Fibroblast of villous mesenchyme (primary cell): ENCODE measurements at regions not wholly inside any gene's neighbourhood (a gene's known extent, or its start where the extent isn't known, plus 50 kb on each side); places are given as distances from the start of the nearest gene placed in this dataset.

Experiments used
- DNase-seq: peaks from one replicate; pipeline ENCODE4 v3.0.0-alpha.2; 2010; ENCODE audit warnings: low read depth
- H3K4me3 ChIP-seq: 2 replicates; pipeline ENCODE4 v1.5.1; 2011; ENCODE audit warnings: low read depth, mild to moderate bottlenecking, low read length
- TF ChIP-seq, protein P1 (sequence below): IDR thresholded peaks from 2 replicates; pipeline ENCODE4 v1.5.1; 2012; ENCODE audit warnings: low read depth, mild to moderate bottlenecking, low read length; ENCODE audit not compliant: insufficient read depth

DNA sequence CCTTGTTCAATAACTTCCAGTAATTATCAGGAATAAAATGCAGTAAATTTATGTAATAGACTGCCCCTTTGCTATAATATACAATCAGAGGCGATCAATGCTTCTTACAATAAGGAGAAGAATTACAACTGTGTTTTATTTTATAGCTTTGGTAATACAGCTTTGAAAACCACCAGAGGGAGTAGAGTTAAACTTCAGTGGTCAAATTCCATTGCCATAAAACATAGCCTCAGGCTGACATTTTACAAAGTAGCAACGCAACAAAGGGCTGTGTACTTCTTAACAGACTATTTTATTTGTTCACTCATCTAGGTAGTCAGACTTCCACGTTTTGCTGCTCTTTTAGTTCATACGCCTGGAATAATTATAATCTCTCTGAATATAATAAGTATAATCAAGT lies 58.5 kb downstream of the TEX13C start:
- TF ChIP-seq, protein P1, sequence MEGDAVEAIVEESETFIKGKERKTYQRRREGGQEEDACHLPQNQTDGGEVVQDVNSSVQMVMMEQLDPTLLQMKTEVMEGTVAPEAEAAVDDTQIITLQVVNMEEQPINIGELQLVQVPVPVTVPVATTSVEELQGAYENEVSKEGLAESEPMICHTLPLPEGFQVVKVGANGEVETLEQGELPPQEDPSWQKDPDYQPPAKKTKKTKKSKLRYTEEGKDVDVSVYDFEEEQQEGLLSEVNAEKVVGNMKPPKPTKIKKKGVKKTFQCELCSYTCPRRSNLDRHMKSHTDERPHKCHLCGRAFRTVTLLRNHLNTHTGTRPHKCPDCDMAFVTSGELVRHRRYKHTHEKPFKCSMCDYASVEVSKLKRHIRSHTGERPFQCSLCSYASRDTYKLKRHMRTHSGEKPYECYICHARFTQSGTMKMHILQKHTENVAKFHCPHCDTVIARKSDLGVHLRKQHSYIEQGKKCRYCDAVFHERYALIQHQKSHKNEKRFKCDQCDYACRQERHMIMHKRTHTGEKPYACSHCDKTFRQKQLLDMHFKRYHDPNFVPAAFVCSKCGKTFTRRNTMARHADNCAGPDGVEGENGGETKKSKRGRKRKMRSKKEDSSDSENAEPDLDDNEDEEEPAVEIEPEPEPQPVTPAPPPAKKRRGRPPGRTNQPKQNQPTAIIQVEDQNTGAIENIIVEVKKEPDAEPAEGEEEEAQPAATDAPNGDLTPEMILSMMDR: no peak
- H3K4me3 ChIP-seq: no peak overlapping the region
- no peak for DNase-seq

DNA sequence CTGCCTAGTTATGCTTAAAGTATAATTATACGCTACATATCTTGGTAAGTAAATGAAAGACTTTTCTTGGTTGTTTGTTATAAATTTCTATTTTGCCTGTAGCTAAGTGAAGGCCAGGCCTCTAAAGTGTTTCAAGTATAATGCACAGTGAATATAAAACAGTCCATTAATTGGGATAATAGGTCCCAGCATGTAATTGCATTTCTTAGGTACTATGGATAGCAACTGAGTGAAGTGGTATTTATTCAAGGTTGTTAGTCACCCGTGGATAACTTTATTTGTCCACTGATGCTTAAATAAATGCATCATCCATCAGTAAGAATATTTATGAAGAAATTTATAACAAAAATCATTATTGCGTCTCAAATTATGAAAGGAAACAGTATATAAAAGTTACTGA lies 59.1 kb downstream of the TEX13C start:
- TF ChIP-seq, protein P1: no peak
- no peak overlapping the region for H3K4me3 ChIP-seq
- no peak for DNase-seq

DNA sequence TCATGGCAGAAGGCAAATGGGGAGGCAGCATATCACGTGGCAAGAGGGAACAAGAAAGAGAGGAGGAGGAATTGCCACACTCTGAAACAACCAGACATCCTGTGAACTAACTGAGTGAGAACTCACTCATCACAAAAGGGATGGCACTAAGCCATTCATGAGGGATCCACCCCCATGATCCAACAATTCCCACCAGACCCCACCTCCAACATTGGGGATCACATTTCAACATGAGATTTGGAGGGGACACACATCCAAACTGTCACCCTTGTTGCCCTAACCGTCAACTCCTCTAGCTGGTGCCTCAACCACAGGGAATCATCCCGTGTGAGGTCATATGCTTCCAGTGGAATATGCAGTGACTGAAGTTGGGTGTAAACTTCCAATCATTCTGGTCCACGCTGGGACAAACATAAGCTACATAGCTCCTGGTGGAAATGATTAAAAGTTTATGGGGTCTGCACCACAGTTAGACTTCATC lies 62.5 kb downstream of the TEX13C start:
- TF ChIP-seq, protein P1: no peak
- no peak for DNase-seq

DNA sequence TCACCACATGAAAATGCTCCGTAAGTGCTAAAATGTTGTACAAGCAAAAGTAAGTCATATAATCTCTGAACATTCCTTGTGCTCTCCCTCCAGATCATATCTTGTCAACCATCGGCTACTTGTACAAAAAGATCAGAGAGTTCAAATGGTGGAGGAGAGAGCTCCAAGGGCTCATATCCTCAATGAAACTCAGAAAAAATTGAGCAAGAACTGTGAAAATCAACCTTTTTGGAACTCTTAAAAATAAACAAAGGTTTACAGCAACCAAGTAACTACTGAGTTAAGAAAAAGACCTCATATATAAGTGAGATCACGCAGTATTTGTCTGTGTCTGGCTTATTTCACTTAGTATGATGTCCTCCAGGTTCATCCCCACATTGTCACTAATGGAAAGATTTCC lies 63.2 kb downstream of the TEX13C start:
- H3K4me3 ChIP-seq: no peak overlapping the region
- TF ChIP-seq, protein P1: no peak
- DNase-seq: no peak

More for the DNA sequence above, 62.5 kb downstream of the TEX13C start:
- H3K4me3 ChIP-seq: no peak overlapping the region

DNA sequence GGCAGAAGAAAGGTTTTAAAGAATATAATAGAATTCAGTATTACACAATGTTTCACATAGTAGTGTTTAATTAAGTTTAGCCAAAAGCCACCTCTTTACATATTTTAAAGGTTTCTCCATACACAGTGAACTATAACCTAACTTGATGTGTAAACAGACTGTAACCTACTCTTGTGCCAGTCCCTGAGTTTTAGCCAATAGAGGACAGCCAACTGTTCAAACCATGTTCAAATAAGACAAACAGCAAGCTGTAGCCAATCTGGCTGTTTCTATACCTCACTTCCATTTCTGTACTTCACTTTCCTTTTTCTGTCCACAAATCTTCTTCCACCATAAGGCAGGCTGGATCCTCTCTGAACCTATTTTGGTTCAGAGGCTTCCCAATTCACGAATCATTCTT lies 65.2 kb downstream of the TEX13C start:
- TF ChIP-seq, protein P1: no peak
- DNase-seq: no peak
- no peak overlapping the region for H3K4me3 ChIP-seq

DNA sequence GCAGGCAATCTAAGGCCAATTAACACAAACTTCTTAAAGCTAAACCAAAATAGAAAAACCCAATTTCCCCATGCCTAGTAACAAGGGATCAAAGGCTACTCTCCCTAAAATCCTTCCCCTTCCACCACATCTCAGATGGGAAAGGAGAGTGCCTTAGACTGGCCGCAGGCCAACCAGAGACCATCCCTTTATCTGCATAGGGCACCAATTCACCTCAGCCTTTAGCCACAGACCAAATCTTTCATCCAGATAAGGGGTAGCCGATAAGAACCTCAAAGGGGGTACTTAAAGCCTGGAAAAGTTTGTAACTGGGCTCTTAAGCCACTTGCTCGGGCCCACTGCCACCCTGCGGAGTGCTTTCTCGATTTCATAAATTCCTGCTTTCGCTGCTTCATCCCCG lies 68.3 kb downstream of the TEX13C start:
- H3K4me3 ChIP-seq: no peak overlapping the region
- TF ChIP-seq, protein P1: no peak
- DNase-seq: no peak

DNA sequence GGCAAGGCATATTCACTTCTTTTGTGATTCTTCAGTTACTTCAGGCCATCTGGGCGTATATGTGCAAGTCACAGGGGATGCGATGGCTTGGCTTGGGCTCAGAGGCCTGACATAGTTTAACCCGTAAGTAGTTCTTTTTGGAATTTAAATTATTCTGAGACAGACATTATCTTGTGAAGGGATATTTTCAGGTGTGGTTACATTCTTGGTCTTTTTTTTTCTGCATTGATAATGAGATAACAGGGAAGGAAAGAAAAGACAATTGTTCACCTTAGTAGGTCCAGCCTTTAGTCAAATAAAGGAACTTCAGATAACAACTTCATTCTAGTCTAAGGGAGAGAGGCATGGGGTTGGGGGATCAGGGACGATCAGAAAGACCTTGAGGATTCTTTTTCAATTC lies 74.8 kb downstream of the TEX13C start:
- H3K4me3 ChIP-seq: no peak overlapping the region
- DNase-seq: no peak
- TF ChIP-seq, protein P1: no peak
